ENCODE measurements at regions not wholly inside any gene's neighbourhood (a gene's known extent, or its start where the extent isn't known, plus 50 kb on each side); places are given as distances from the start of the nearest gene placed in this dataset.

GRCh38 chr5:44665101-44665701 lies 143.5 kb upstream of the MRPS30 start:
- DNase-seq (ENCODE audit: low spot score) = no peak
- Mint-ChIP-seq H3K9me3 (peaks cover 4% of the 10 kb centered on the region), H3K36me3 (no peaks in the 10 kb centered on the region), H3K4me3 (no peak overlapping the region), H3K27me3 (ENCODE audit: insufficient read depth, low read depth) (peaks cover 5% of the 10 kb centered on the region), H3K27ac (no peak overlapping the region), H3K4me1 (no peaks in the 10 kb centered on the region)
- Histone ChIP-seq H4K20me1 (ENCODE audit: low read depth) (no peaks in the 10 kb centered on the region), H3K27ac (no peak overlapping the region), H3K27me3 (no peaks in the 10 kb centered on the region), H3K4me1 (no peaks in the 10 kb centered on the region), H3K9ac (no peak overlapping the region), H3K9me3 (ENCODE audit: low read depth) (no peaks in the 10 kb centered on the region), H3F3A (ENCODE audit: low read depth) (no peaks in the 10 kb centered on the region), H3K79me2 (ENCODE audit: low read depth) (no peaks in the 10 kb centered on the region), H2AFZ (replicated peaks) (no peak overlapping the region), H3K4me2 (no peak overlapping the region), H3K4me3 (no peak overlapping the region), H3K36me3 (no peaks in the 10 kb centered on the region)
- TF ChIP-seq EZH2 (IDR thresholded peaks at IDR 0.05) = no peak
- no peak for TF ChIP-seq CTCF (IDR thresholded peaks at IDR 0.05)
- TF ChIP-seq EZH2phosphoT487 (IDR thresholded peaks at IDR 0.05) = no peak

GRCh38 chr5:44664711-44665100 lies 144.0 kb upstream of the MRPS30 start:
- no peaks in the 10 kb centered on the region for H3K27me3 ChIP-seq
- no peak overlapping the region for H3K27ac ChIP-seq

GRCh38 chr5:44663991-44664710 lies 144.6 kb upstream of the MRPS30 start:
- Mint-ChIP-seq H3K4me1 (no peaks in the 10 kb centered on the region), H3K9me3 (no peaks in the 10 kb centered on the region), H3K27me3 (ENCODE audit: insufficient read depth, low read depth) (peaks cover 5% of the 10 kb centered on the region), H3K27ac (no peak overlapping the region), H3K36me3 (no peaks in the 10 kb centered on the region), H3K4me3 (no peak overlapping the region)
- no peaks in the 10 kb centered on the region for H3K9me3 ChIP-seq (ENCODE audit: low read depth)
- H3K27me3 ChIP-seq = no peaks in the 10 kb centered on the region
- H3K79me2 ChIP-seq (ENCODE audit: low read depth) = no peaks in the 10 kb centered on the region
- no peak for DNase-seq (ENCODE audit: low spot score)
- no peak overlapping the region for H2AFZ ChIP-seq (replicated peaks)
- no peak overlapping the region for H3K4me2 ChIP-seq
- no peak overlapping the region for H3K9ac ChIP-seq
- no peak overlapping the region for H3K27ac ChIP-seq
- TF ChIP-seq EZH2phosphoT487 (IDR thresholded peaks at IDR 0.05) (no peak), CTCF (IDR thresholded peaks at IDR 0.05) (no peak), EZH2 (IDR thresholded peaks at IDR 0.05) (no peak)
- no peaks in the 10 kb centered on the region for H4K20me1 ChIP-seq (ENCODE audit: low read depth)
- no peaks in the 10 kb centered on the region for H3F3A ChIP-seq (ENCODE audit: low read depth)
- H3K36me3 ChIP-seq = no peaks in the 10 kb centered on the region
- no peaks in the 10 kb centered on the region for H3K4me1 ChIP-seq
- no peak overlapping the region for H3K4me3 ChIP-seq

More at GRCh38 chr5:44664711-44665100, 144.0 kb upstream of the MRPS30 start:
- Histone ChIP-seq H3F3A (ENCODE audit: low read depth) (no peaks in the 10 kb centered on the region), H3K4me3 (no peak overlapping the region), H3K9ac (no peak overlapping the region), H3K4me2 (no peak overlapping the region), H3K4me1 (no peaks in the 10 kb centered on the region), H2AFZ (replicated peaks) (no peak overlapping the region), H3K79me2 (ENCODE audit: low read depth) (no peaks in the 10 kb centered on the region), H4K20me1 (ENCODE audit: low read depth) (no peaks in the 10 kb centered on the region), H3K9me3 (ENCODE audit: low read depth) (no peaks in the 10 kb centered on the region), H3K36me3 (no peaks in the 10 kb centered on the region)
- TF ChIP-seq CTCF (IDR thresholded peaks at IDR 0.05) = no peak
- no peak for TF ChIP-seq EZH2phosphoT487 (IDR thresholded peaks at IDR 0.05)
- TF ChIP-seq EZH2 (IDR thresholded peaks at IDR 0.05) = no peak
- no peak for DNase-seq (ENCODE audit: low spot score)
- no peak overlapping the region for H3K27ac Mint-ChIP-seq
- peaks cover 1% of the 10 kb centered on the region for H3K9me3 Mint-ChIP-seq
- no peaks in the 10 kb centered on the region for H3K36me3 Mint-ChIP-seq
- H3K4me1 Mint-ChIP-seq = no peaks in the 10 kb centered on the region
- no peak overlapping the region for H3K4me3 Mint-ChIP-seq
- peaks cover 5% of the 10 kb centered on the region for H3K27me3 Mint-ChIP-seq (ENCODE audit: insufficient read depth, low read depth)
